ENCODE measurements at regions not wholly inside any gene's neighbourhood (a gene's known extent, or its start where the extent isn't known, plus 50 kb on each side); places are given as distances from the start of the nearest gene placed in this dataset.

GRCh38 chr7:142614116-142614515 is 135.2 kb upstream of the PRSS1 start:
- TF ChIP-seq CTCF (conservative IDR thresholded peaks at IDR 0.05 in 1 of 2, IDR thresholded peaks at IDR 0.05 in 1 of 2; ENCODE audit: low read depth in 1 of 2, low read length in 2 of 2) (no peak), EZH2 (IDR thresholded peaks at IDR 0.05; ENCODE audit: low read length, missing control alignments) (no peak)
